ENCODE measurements at regions not wholly inside any gene's neighbourhood (a gene's known extent, or its start where the extent isn't known, plus 50 kb on each side); places are given as distances from the start of the nearest gene placed in this dataset.

DNA sequence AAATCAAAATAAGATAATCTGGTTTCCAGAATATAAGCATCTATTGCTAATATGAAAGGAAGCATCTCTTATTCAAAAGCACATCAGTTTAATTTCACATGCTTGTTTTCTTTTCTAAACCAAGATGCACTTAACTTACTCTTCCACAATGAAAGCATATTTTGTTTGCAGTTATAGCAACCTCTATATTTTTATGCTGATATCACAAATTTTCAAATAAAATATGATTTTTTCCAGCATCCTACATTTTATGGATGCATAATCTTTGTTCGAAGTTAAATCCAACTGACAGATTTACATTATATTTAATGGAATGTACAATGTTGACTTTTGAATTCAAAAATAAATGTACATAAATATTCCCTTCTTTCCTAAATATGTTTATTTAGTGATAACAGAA, 978.3 kb upstream of the B3GALT2 start:
- TF ChIP-seq CTCF (IDR thresholded peaks at IDR 0.05): no peak
- H3K27me3 ChIP-seq (ENCODE audit: low read depth): no peaks in the 10 kb centered on the region
- H3K27ac ChIP-seq: no peak overlapping the region
- no peaks in the 10 kb centered on the region for H3K9me3 ChIP-seq
- no peak for ATAC-seq
- intact Hi-C loops (cut with DNase I): no loop called here
- no peak overlapping the region for H3K4me3 ChIP-seq
- no peaks in the 10 kb centered on the region for H3K36me3 ChIP-seq
- H3K4me1 ChIP-seq: no peaks in the 10 kb centered on the region
- DNase-seq: no peak

- intact Hi-C loops (cut with DNase I): no loop called here
- DNase-seq: no peak
- Histone ChIP-seq H3K4me3 (no peak overlapping the region), H3K27me3 (ENCODE audit: low read depth) (no peaks in the 10 kb centered on the region), H3K9me3 (peaks cover 6% of the 10 kb centered on the region), H3K36me3 (no peaks in the 10 kb centered on the region), H3K4me1 (no peaks in the 10 kb centered on the region), H3K27ac (no peak overlapping the region)
- no peak for ATAC-seq
- no peak for TF ChIP-seq CTCF (IDR thresholded peaks at IDR 0.05)
Observed at GRCh38 chr1:194161591-194161990, 975.2 kb upstream of the B3GALT2 start.

GRCh38 chr1:194159941-194160340, 973.5 kb upstream of the B3GALT2 start:
- no peak for TF ChIP-seq CTCF (IDR thresholded peaks at IDR 0.05)
- peaks cover 6% of the 10 kb centered on the region for H3K9me3 ChIP-seq
- H3K4me1 ChIP-seq: no peaks in the 10 kb centered on the region
- no peaks in the 10 kb centered on the region for H3K36me3 ChIP-seq
- no peak overlapping the region for H3K4me3 ChIP-seq
- ATAC-seq: no peak
- no peaks in the 10 kb centered on the region for H3K27me3 ChIP-seq (ENCODE audit: low read depth)
- H3K27ac ChIP-seq: no peak overlapping the region
- intact Hi-C loops (cut with DNase I): no loop called here
- no peak for DNase-seq

DNA sequence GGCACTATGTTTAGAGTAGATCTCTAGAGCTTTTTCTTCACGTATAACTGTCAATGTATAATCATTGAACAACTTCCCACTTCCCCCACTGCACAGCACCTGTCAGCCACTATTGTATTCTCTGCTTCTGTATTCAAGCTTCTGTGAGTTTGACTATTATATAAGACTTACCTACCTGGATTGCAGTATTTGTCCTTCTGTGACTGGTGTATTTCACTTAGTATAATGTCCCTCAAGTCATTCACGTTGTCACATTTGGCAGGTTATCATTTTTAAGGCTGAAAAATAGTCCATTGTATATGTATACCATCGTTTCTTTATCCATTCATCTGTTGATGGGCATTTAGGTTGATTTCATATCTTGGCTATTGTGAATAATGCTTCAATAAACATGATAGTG, 969.5 kb upstream of the B3GALT2 start:
- H3K27me3 ChIP-seq (ENCODE audit: low read depth): no peaks in the 10 kb centered on the region
- peaks cover 6% of the 10 kb centered on the region for H3K9me3 ChIP-seq
- H3K36me3 ChIP-seq: no peaks in the 10 kb centered on the region
- no peak overlapping the region for H3K27ac ChIP-seq
- no peak for DNase-seq
- ATAC-seq: no peak
- no peak for TF ChIP-seq CTCF (IDR thresholded peaks at IDR 0.05)
- no peak overlapping the region for H3K4me3 ChIP-seq
- intact Hi-C loops (cut with DNase I): no loop called here
- H3K4me1 ChIP-seq: no peaks in the 10 kb centered on the region

DNA sequence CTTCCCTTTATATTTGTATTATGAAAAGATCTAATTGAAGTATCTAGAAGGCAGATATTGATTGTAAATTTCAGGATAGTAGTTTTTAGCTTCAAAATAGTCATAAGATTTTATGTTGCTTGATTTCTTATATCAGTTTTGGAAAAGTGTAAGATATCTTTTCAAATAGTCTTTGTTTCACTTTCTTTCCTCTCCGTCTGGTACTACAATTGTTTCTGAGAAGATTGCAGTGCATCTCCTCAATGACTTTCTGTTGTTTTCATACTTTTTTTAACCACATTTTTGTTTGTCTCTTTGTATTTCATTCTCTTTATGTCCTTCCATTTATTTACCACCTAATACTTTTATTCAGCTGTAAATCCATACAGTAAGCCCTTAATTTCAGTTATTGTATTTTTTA, 964.6 kb upstream of the B3GALT2 start:
- no peaks in the 10 kb centered on the region for H3K27me3 ChIP-seq (ENCODE audit: low read depth)
- no peak overlapping the region for H3K27ac ChIP-seq
- H3K4me1 ChIP-seq: no peaks in the 10 kb centered on the region
- H3K4me3 ChIP-seq: no peak overlapping the region
- H3K36me3 ChIP-seq: no peaks in the 10 kb centered on the region
- no peak for TF ChIP-seq CTCF (IDR thresholded peaks at IDR 0.05)
- no peak for ATAC-seq
- DNase-seq: no peak
- intact Hi-C loops (cut with DNase I): no loop called here
- H3K9me3 ChIP-seq: no peaks in the 10 kb centered on the region

GRCh38 chr1:194150242-194150641, 963.8 kb upstream of the B3GALT2 start:
- no peaks in the 10 kb centered on the region for H3K36me3 ChIP-seq
- no peak overlapping the region for H3K4me3 ChIP-seq
- no peaks in the 10 kb centered on the region for H3K27me3 ChIP-seq (ENCODE audit: low read depth)
- H3K4me1 ChIP-seq: no peaks in the 10 kb centered on the region
- DNase-seq (no peak), ATAC-seq (no peak)
- no peak for TF ChIP-seq CTCF (IDR thresholded peaks at IDR 0.05)
- no peak overlapping the region for H3K27ac ChIP-seq
- intact Hi-C loops (cut with DNase I): no loop called here
- H3K9me3 ChIP-seq: no peaks in the 10 kb centered on the region
